HG03066 (cell line): ENCODE measurements at regions not wholly inside any gene's neighbourhood (a gene's known extent, or its start where the extent isn't known, plus 50 kb on each side); places are given as distances from the start of the nearest gene placed in this dataset.
"Not testable (repeated sequence)": the region's sequence is repeated elsewhere in the genome, so short reads cannot be mapped to it uniquely, and the experiment has no call there.

ENCODE experiments used
- ATAC-seq: cut with Tn5 transposase; IDR thresholded peaks from one replicate; pipeline ENCODE4 v1.9.1; 2021; ENCODE audit warnings: low read depth; ENCODE audit not compliant: unreplicated experiment

GRCh38 chr7:3094701-3095445 is 51.2 kb upstream of the CARD11 start:
- ATAC-seq = peak; percentile 52

GRCh38 chr7:3097734-3098133 is 54.1 kb upstream of the CARD11 start:
- no peak for ATAC-seq

GRCh38 chr7:3102159-3102558 is 58.5 kb upstream of the CARD11 start:
- no peak for ATAC-seq

GRCh38 chr7:3103614-3104398 is 60.1 kb upstream of the CARD11 start:
- ATAC-seq = no peak

GRCh38 chr7:3105856-3106255 is 62.2 kb upstream of the CARD11 start:
- ATAC-seq = no peak

GRCh38 chr7:3106361-3106826 is 62.7 kb upstream of the CARD11 start:
- no peak for ATAC-seq

GRCh38 chr7:3107228-3107763 is 63.6 kb upstream of the CARD11 start:
- ATAC-seq = no peak

GRCh38 chr7:3107889-3108570 is 64.4 kb upstream of the CARD11 start:
- no peak for ATAC-seq

GRCh38 chr7:3109311-3109915 is 65.7 kb upstream of the CARD11 start:
- ATAC-seq = no peak

GRCh38 chr7:3112479-3113134 is 68.9 kb upstream of the CARD11 start:
- ATAC-seq = no peak

- ATAC-seq = no peak
Observed at GRCh38 chr7:3114917-3115316, 71.2 kb upstream of the CARD11 start.

- no peak for ATAC-seq
Observed at GRCh38 chr7:3117081-3117480, 73.4 kb upstream of the CARD11 start.

- no peak for ATAC-seq
Observed at GRCh38 chr7:3117488-3118231, 74.0 kb upstream of the CARD11 start.

- not testable (repeated sequence) for ATAC-seq
Observed at GRCh38 chr7:3119352-3119927, 75.8 kb upstream of the CARD11 start.

GRCh38 chr7:3119963-3120362 is 76.3 kb upstream of the CARD11 start:
- no peak for ATAC-seq

- no peak for ATAC-seq
Observed at GRCh38 chr7:3120513-3120912, 76.8 kb upstream of the CARD11 start.

GRCh38 chr7:3128857-3129490 is 85.3 kb upstream of the CARD11 start:
- no peak for ATAC-seq

- ATAC-seq = no peak
Observed at GRCh38 chr7:3133811-3134385, 90.2 kb upstream of the CARD11 start.
